ENCODE measurements at regions not wholly inside any gene's neighbourhood (a gene's known extent, or its start where the extent isn't known, plus 50 kb on each side); places are given as distances from the start of the nearest gene placed in this dataset.

- no peak for ATAC-seq
- no peaks in the 10 kb centered on the region for H3K4me1 ChIP-seq (ENCODE audit: insufficient read depth, low read length)
- DNase-seq (ENCODE audit: low spot score), result no peak
- H3K27me3 ChIP-seq (ENCODE audit: control insufficient read depth in 1 of 2, insufficient read depth in 2 of 2, low read length in 2 of 2), result no peaks in the 10 kb centered on the region
- H3K9ac ChIP-seq (ENCODE audit: insufficient read depth, low read depth, low read length), result no peak overlapping the region
- H3K4me3 ChIP-seq (replicated peaks in 1 of 3; ENCODE audit: insufficient read depth in 1 of 3, low read depth in 2 of 3, low read length in 3 of 3), result no peak overlapping the region
- BruUV-seq (replicated peaks), result no TSS peak
- H3K9me3 ChIP-seq (ENCODE audit: low read length), result no peaks in the 10 kb centered on the region
- H3K4me2 ChIP-seq (ENCODE audit: low read depth, low read length), result no peak overlapping the region
- 2% methylated on average over 3 of the region's 3 CpGs for WGBS (ENCODE audit: low lambda C conversion rate)
- no peak for FAIRE-seq
- ChIA-PET CTCF (ENCODE audit: low intra/inter-chr PET ratio, low total read pairs) (no interaction called here), POLR2A (no interaction called here)
- no peak overlapping the region for H2AFZ ChIP-seq (ENCODE audit: low read length)
- no peak for TF ChIP-seq RXRB (CRISPR knock-in tag; IDR thresholded peaks at IDR 0.05; ENCODE audit: borderline replicate concordance)
- no peak for TF ChIP-seq ZNF382 (CRISPR knock-in tag; IDR thresholded peaks at IDR 0.05; ENCODE audit: borderline replicate concordance)
- TF ChIP-seq HHEX (CRISPR knock-in tag; IDR thresholded peaks at IDR 0.05), result no peak
- no peak for TF ChIP-seq CENPT (CRISPR knock-in tag; IDR thresholded peaks at IDR 0.05; ENCODE audit: low read depth)
- no peak for TF ChIP-seq NFKBIZ (CRISPR knock-in tag; IDR thresholded peaks at IDR 0.05)
- no peak for TF ChIP-seq ZGPAT (CRISPR knock-in tag; IDR thresholded peaks at IDR 0.05)
- no peak for TF ChIP-seq CENPBD1 (CRISPR knock-in tag; IDR thresholded peaks at IDR 0.05; ENCODE audit: borderline replicate concordance, low read depth)
- TF ChIP-seq TARDBP (CRISPR knock-in tag; IDR thresholded peaks at IDR 0.05), result no peak
- no peak for TF ChIP-seq MAZ (IDR thresholded peaks at IDR 0.05; ENCODE audit: borderline replicate concordance, low read depth, low read length)
- no peak for TF ChIP-seq MAZ (CRISPR knock-in tag; IDR thresholded peaks at IDR 0.05; ENCODE audit: low read depth)
- in situ Hi-C loops (cut with HindIII; ENCODE audit: extremely low pct_ligation_motif_present, low pct_unique_long_range_greater_than_20kb) (no loop called here), intact Hi-C loops (cut with micrococcal nuclease; ENCODE audit: unreplicated experiment) (no loop called here)
- H3K36me3 ChIP-seq (replicated peaks in 1 of 2; ENCODE audit: control insufficient read depth in 1 of 2, insufficient read depth in 2 of 2, low read length in 2 of 2), result no peaks in the 10 kb centered on the region
- H3K27ac ChIP-seq (ENCODE audit: extremely low read length, insufficient read depth, low read length), result no peak overlapping the region
- no peaks in the 10 kb centered on the region for H4K20me1 ChIP-seq (ENCODE audit: insufficient read depth, low read length)
- H3K79me2 ChIP-seq (ENCODE audit: insufficient read depth, low read length), result no peaks in the 10 kb centered on the region
Observed at GRCh38 chr18:53715243-53715853, 509.1 kb downstream of the MBD2 start.

All from HepG2 (cell line).